HG02763 (cell line): ENCODE measurements at regions not wholly inside any gene's neighbourhood (a gene's known extent, or its start where the extent isn't known, plus 50 kb on each side); places are given as distances from the start of the nearest gene placed in this dataset.
"Not testable (repeated sequence)": the region's sequence is repeated elsewhere in the genome, so short reads cannot be mapped to it uniquely, and the experiment has no call there.

Experiments used
- ATAC-seq: cut with Tn5 transposase; IDR thresholded peaks from one replicate; pipeline ENCODE4 v1.9.1; 2021; ENCODE audit warnings: mild to moderate bottlenecking, moderate library complexity; ENCODE audit not compliant: unreplicated experiment

GRCh38 chr2:215799194-215799593 is 214.2 kb downstream of the MREG start:
- no peak for ATAC-seq

GRCh38 chr2:215797676-215798075 is 215.7 kb downstream of the MREG start:
- ATAC-seq, result no peak

- ATAC-seq, result no peak
Measured at GRCh38 chr2:215796140-215796855, 217.1 kb downstream of the MREG start.

GRCh38 chr2:215794829-215795546 is 218.4 kb downstream of the MREG start:
- no peak for ATAC-seq

- peak; percentile 50 for ATAC-seq
Measured at GRCh38 chr2:215793747-215794595, 219.4 kb downstream of the MREG start.

GRCh38 chr2:215791481-215791937 is 221.8 kb downstream of the MREG start:
- no peak for ATAC-seq

GRCh38 chr2:215790523-215791421 is 222.6 kb downstream of the MREG start:
- ATAC-seq, result no peak

- ATAC-seq, result no peak
Measured at GRCh38 chr2:215787565-215788178, 225.7 kb downstream of the MREG start.

- ATAC-seq, result no peak
Measured at GRCh38 chr2:215787025-215787424, 226.3 kb downstream of the MREG start.

- no peak for ATAC-seq
Measured at GRCh38 chr2:215784371-215784783, 229.0 kb downstream of the MREG start.

GRCh38 chr2:215783640-215784039 is 229.7 kb downstream of the MREG start:
- ATAC-seq, result not testable (repeated sequence)

- no peak for ATAC-seq
Measured at GRCh38 chr2:215782965-215783364, 230.4 kb downstream of the MREG start.

GRCh38 chr2:215782295-215782694 is 231.1 kb downstream of the MREG start:
- ATAC-seq, result no peak

- no peak for ATAC-seq
Measured at GRCh38 chr2:215780907-215781685, 232.3 kb downstream of the MREG start.

GRCh38 chr2:215780313-215780712 is 233.0 kb downstream of the MREG start:
- no peak for ATAC-seq

GRCh38 chr2:215779912-215780311 is 233.4 kb downstream of the MREG start:
- ATAC-seq, result no peak

GRCh38 chr2:215777465-215778044 is 235.8 kb downstream of the MREG start:
- ATAC-seq, result no peak

- no peak for ATAC-seq
Measured at GRCh38 chr2:215775106-215775505, 238.2 kb downstream of the MREG start.

- no peak for ATAC-seq
Measured at GRCh38 chr2:215773728-215774127, 239.6 kb downstream of the MREG start.
